Neural progenitor cell (in vitro differentiated cells): ENCODE measurements at regions not wholly inside any gene's neighbourhood (a gene's known extent, or its start where the extent isn't known, plus 50 kb on each side); places are given as distances from the start of the nearest gene placed in this dataset.

Source experiments
- DNase-seq: peaks from one replicate; pipeline ENCODE4 v3.0.0-alpha.2; 2016; ENCODE audit warnings: low spot score
- H2AFZ ChIP-seq: fragments of 200-600 bp; sonication (generic); replicated peaks from 2 replicates; pipeline ENCODE4 v1.6.1; 2016; ENCODE audit warnings: antibody characterized with exemption
- H3F3A ChIP-seq: fragments of 200-600 bp; sonication (generic); 2 replicates; pipeline ENCODE4 v1.6.1; 2016; ENCODE audit warnings: antibody characterized with exemption, low read depth
- H3K27ac ChIP-seq: fragments of 200-600 bp; sonication (generic); 2 replicates; pipeline ENCODE4 v1.5.1; 2016; ENCODE audit warnings: mild to moderate bottlenecking
- H3K27me3 ChIP-seq: fragments of 200-600 bp; sonication (generic); 2 replicates; pipeline ENCODE4 v1.6.1; 2016; ENCODE audit warnings: mild to moderate bottlenecking, moderate library complexity
- H3K36me3 ChIP-seq: fragments of 200-600 bp; sonication (generic); 2 replicates; pipeline ENCODE4 v1.5.1; 2016
- H3K4me1 ChIP-seq: fragments of 200-600 bp; sonication (generic); 2 replicates; pipeline ENCODE4 v1.6.1; 2016; ENCODE audit warnings: mixed run types
- H3K4me2 ChIP-seq: fragments of 200-600 bp; sonication (generic); 2 replicates; pipeline ENCODE4 v1.6.1; 2016
- H3K4me3 ChIP-seq: fragments of 200-600 bp; sonication (generic); 2 replicates; pipeline ENCODE4 v1.5.1; 2016
- H3K79me2 ChIP-seq: fragments of 200-600 bp; sonication (generic); 2 replicates; pipeline ENCODE4 v1.6.1; 2016; ENCODE audit warnings: low read depth
- H3K9ac ChIP-seq: fragments of 200-600 bp; sonication (generic); 2 replicates; pipeline ENCODE4 v1.6.1; 2016
- H3K9me3 ChIP-seq: fragments of 200-600 bp; sonication (generic); 2 replicates; pipeline ENCODE4 v1.5.1; 2016; ENCODE audit warnings: low read depth
- H4K20me1 ChIP-seq: fragments of 200-600 bp; sonication (generic); 2 replicates; pipeline ENCODE4 v1.6.1; 2016; ENCODE audit warnings: low read depth
- H3K27ac Mint-ChIP-seq: 3 replicates; pipeline ENCODE4 v1.8.0; 2021; ENCODE audit warnings: mixed read lengths
- H3K27me3 Mint-ChIP-seq: 2 replicates; pipeline ENCODE4 v1.8.0; 2022; ENCODE audit warnings: low read depth, mild to moderate bottlenecking, inconsistent platforms, moderate library complexity, mixed read lengths; ENCODE audit not compliant: insufficient read depth
- H3K36me3 Mint-ChIP-seq: 3 replicates; pipeline ENCODE4 v1.8.0; 2021; ENCODE audit warnings: mixed read lengths
- H3K4me1 Mint-ChIP-seq: 3 replicates; pipeline ENCODE4 v1.8.0; 2021; ENCODE audit warnings: mixed read lengths
- H3K4me3 Mint-ChIP-seq: 3 replicates; pipeline ENCODE4 v1.8.0; 2021; ENCODE audit warnings: mild to moderate bottlenecking, moderate library complexity, mixed read lengths
- H3K9me3 Mint-ChIP-seq: 3 replicates; pipeline ENCODE4 v1.8.0; 2020; ENCODE audit warnings: mixed read lengths
- EZH2 ChIP-seq: fragments of 200-600 bp; sonication (generic); IDR thresholded peaks from 2 replicates; pipeline ENCODE4 v1.6.1; 2017; ENCODE audit warnings: antibody characterized with exemption, mild to moderate bottlenecking, moderate library complexity
- EZH2phosphoT487 ChIP-seq: fragments of 200-600 bp; sonication (generic); IDR thresholded peaks from 2 replicates; pipeline ENCODE4 v1.6.1; 2017; ENCODE audit warnings: antibody characterized with exemption
- TF ChIP-seq, protein P1 (sequence below): fragments of 200-600 bp; sonication (generic); IDR thresholded peaks from 2 replicates; pipeline ENCODE4 v1.5.1; 2017; ENCODE audit warnings: antibody characterized with exemption, mild to moderate bottlenecking

GRCh38 chr2:147560810-147561535 is 283.9 kb upstream of the ACVR2A start:
- H3K4me3 ChIP-seq, result no peak overlapping the region
- Mint-ChIP-seq H3K9me3 (no peaks in the 10 kb centered on the region), H3K27ac (no peak overlapping the region), H3K4me3 (no peak overlapping the region), H3K27me3 (no peaks in the 10 kb centered on the region), H3K4me1 (peaks cover 5% of the 10 kb centered on the region), H3K36me3 (no peaks in the 10 kb centered on the region)
- H3F3A ChIP-seq, result no peaks in the 10 kb centered on the region
- no peaks in the 10 kb centered on the region for H3K27me3 ChIP-seq
- no peaks in the 10 kb centered on the region for H3K79me2 ChIP-seq
- H3K4me1 ChIP-seq, result no peaks in the 10 kb centered on the region
- DNase-seq, result no peak
- H4K20me1 ChIP-seq, result no peaks in the 10 kb centered on the region
- H3K4me2 ChIP-seq, result no peak overlapping the region
- H3K9me3 ChIP-seq, result no peaks in the 10 kb centered on the region
- no peak overlapping the region for H2AFZ ChIP-seq
- no peaks in the 10 kb centered on the region for H3K36me3 ChIP-seq
- no peak overlapping the region for H3K27ac ChIP-seq
- TF ChIP-seq EZH2 (no peak), EZH2phosphoT487 (no peak)
- TF ChIP-seq, protein P1, sequence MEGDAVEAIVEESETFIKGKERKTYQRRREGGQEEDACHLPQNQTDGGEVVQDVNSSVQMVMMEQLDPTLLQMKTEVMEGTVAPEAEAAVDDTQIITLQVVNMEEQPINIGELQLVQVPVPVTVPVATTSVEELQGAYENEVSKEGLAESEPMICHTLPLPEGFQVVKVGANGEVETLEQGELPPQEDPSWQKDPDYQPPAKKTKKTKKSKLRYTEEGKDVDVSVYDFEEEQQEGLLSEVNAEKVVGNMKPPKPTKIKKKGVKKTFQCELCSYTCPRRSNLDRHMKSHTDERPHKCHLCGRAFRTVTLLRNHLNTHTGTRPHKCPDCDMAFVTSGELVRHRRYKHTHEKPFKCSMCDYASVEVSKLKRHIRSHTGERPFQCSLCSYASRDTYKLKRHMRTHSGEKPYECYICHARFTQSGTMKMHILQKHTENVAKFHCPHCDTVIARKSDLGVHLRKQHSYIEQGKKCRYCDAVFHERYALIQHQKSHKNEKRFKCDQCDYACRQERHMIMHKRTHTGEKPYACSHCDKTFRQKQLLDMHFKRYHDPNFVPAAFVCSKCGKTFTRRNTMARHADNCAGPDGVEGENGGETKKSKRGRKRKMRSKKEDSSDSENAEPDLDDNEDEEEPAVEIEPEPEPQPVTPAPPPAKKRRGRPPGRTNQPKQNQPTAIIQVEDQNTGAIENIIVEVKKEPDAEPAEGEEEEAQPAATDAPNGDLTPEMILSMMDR, result no peak
- H3K9ac ChIP-seq, result no peak overlapping the region

DNA sequence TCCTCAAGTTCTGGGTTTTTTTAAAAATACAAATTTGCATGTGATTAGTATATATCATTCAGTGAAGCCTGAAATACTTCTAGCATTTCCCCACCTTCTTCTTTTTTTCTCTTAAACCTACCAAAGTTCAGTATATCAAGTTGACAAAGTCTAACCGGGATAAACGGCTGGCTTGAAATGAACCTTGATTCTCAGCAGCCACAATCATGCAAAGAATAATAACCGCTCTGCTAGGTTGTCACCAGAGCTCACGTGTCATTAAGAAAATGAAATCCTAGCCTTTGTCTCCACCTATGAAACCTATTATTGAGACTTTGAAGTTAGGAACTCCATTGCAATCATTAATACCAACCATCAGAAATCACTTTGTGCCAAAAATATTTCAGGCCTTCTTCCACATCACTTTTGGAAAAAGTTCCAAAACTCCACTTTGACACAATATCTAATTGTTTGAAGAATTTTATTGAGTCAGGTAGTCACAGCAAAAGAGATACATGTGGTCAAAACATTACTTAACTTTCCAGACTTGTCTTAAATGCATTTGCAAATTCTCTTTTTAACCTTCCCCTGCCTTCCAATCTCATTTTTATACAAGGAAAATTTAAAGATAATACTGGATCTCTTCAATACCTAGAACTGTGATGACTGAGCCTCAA is 285.6 kb upstream of the ACVR2A start:
- Mint-ChIP-seq H3K9me3 (no peaks in the 10 kb centered on the region), H3K4me3 (no peak overlapping the region)
- TF ChIP-seq, protein P1, result no peak
- no peak for TF ChIP-seq EZH2phosphoT487
- no peak for TF ChIP-seq EZH2

DNA sequence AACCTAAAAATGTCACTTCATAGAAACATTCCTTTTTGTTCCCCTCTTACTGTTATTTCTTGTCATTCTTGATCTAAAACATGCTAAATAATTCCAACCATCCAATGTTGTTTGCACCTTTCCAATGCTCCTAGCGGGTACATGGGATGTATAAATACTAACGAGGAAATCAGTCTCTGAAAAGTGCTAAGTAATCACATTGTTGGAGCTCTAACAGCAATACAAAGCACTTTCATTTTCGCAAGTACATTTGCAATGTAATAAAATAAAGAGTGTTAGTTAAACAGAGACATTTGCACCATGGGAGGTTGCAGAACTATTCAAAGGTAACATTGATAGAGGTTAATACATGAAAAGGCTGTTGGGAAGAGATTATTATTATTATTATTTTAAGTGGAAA is 286.2 kb upstream of the ACVR2A start:
- Histone ChIP-seq H3K36me3 (no peaks in the 10 kb centered on the region), H3F3A (no peaks in the 10 kb centered on the region), H3K79me2 (no peaks in the 10 kb centered on the region), H3K27me3 (no peaks in the 10 kb centered on the region), H3K4me3 (no peak overlapping the region), H3K4me2 (no peak overlapping the region), H3K27ac (no peak overlapping the region), H4K20me1 (no peaks in the 10 kb centered on the region), H3K4me1 (peaks cover 9% of the 10 kb centered on the region), H3K9me3 (no peaks in the 10 kb centered on the region), H3K9ac (no peak overlapping the region), H2AFZ (no peak overlapping the region)
- Mint-ChIP-seq H3K4me3 (no peak overlapping the region), H3K4me1 (peaks cover 26% of the 10 kb centered on the region), H3K36me3 (no peaks in the 10 kb centered on the region), H3K9me3 (no peaks in the 10 kb centered on the region), H3K27me3 (peaks cover 3% of the 10 kb centered on the region), H3K27ac (no peak overlapping the region)
- TF ChIP-seq, protein P1, result no peak
- TF ChIP-seq EZH2phosphoT487, result no peak
- TF ChIP-seq EZH2, result no peak
- no peak for DNase-seq

More for the DNA sequence above, 285.6 kb upstream of the ACVR2A start:
- Histone ChIP-seq H3F3A (no peaks in the 10 kb centered on the region), H2AFZ (no peak overlapping the region), H3K9me3 (no peaks in the 10 kb centered on the region), H4K20me1 (no peaks in the 10 kb centered on the region), H3K9ac (no peak overlapping the region), H3K4me2 (no peak overlapping the region), H3K79me2 (no peaks in the 10 kb centered on the region), H3K36me3 (no peaks in the 10 kb centered on the region), H3K4me1 (peaks cover 3% of the 10 kb centered on the region), H3K4me3 (no peak overlapping the region), H3K27me3 (no peaks in the 10 kb centered on the region), H3K27ac (no peak overlapping the region)
- H3K36me3 Mint-ChIP-seq, result no peaks in the 10 kb centered on the region
- DNase-seq, result no peak
- peaks cover 20% of the 10 kb centered on the region for H3K4me1 Mint-ChIP-seq
- peaks cover 3% of the 10 kb centered on the region for H3K27me3 Mint-ChIP-seq
- no peak overlapping the region for H3K27ac Mint-ChIP-seq
